NOMO-1 (cell line): ENCODE measurements at regions not wholly inside any gene's neighbourhood (a gene's known extent, or its start where the extent isn't known, plus 50 kb on each side); places are given as distances from the start of the nearest gene placed in this dataset.

ENCODE experiments used
- DNase-seq, 2 experiments: peaks; one replicate each; lab custom pipeline; 2025; ENCODE audit not compliant: unreplicated experiment in 2 of 2; lab: John Stamatoyannopoulos, UW

DNA sequence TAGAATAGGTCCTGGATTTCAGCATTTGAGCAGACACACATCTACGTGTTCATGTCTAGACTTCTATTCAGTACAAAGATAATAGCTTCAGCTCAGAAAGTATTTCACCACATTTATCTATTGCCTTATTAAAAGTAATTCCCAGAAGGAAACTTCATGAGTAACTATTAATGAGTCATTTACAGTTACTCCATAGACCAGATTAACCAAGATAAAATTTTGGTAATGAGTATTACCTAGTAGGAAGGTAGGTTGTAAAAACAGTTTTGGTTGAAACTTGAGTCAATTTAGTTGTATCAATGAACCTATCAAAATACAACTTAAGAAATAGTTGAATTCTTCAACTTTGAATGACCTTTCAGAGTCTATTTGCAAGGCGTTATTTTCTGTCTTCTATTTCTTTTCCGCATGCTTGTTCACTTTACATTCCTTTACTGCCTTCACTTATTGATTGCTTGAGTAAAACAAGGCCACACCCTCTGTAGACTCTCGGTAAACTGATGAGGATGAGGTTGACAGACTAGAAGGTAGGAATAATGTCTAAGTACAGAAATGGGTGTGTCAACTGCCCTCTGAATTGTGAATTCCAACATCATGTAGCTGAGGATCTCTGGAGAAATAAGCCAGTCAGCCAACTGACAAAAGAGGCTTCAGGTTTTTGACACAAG, 1165.6 kb upstream of the ZEB2 start:
- no peak for DNase-seq

DNA sequence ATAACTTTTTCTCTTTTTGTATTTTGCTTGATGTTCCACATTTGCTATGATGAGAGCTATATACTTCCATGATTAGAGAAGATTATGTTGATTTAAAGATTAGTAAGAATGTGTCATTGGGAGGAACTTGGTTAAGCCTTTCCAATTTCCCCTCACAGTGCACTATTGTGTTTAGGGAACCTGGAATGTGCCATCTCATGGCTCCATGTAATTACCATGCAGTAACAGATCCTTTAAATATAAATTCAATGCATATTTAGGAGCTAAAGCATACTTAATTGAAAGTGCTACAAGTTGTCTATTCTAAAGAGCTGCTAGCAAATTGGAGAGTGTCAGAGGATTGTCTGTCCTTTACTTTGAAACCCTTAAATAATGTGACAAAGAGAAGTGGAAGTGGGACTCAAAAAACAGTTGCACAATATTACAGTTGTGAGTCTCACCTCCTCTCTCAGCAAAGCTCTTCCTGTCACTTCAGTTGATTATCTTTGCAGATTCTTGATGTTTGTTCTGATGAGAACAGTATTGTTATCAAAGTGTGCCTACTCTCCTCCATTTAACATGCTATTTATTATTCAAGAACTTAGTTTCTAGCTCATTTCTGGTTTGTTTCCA, 1162.7 kb upstream of the ZEB2 start:
- peak in 1 of 2 experiments; percentile 77 for DNase-seq

GRCh38 chr2:145680276-145680675, 1160.4 kb upstream of the ZEB2 start:
- DNase-seq = no peak

DNA sequence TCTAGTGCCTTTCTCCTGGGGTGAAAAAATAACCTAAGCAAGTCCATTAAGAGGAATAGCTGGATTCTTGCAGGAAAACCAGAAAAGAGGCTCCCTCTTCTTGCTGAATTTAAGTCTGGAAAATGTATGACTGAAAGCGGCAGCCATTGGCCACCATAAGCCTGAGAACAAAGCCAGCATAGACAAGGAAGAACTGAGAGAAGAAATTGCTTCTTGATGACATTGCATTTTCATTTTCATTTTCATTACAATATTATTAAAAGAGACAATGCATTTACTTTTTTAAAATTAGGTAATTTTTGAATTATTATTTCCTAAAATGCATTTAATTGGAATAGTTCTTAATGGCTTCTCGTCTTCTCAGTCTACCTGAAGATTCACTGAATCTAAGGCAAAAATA, 1157.5 kb upstream of the ZEB2 start:
- DNase-seq = no peak

DNA sequence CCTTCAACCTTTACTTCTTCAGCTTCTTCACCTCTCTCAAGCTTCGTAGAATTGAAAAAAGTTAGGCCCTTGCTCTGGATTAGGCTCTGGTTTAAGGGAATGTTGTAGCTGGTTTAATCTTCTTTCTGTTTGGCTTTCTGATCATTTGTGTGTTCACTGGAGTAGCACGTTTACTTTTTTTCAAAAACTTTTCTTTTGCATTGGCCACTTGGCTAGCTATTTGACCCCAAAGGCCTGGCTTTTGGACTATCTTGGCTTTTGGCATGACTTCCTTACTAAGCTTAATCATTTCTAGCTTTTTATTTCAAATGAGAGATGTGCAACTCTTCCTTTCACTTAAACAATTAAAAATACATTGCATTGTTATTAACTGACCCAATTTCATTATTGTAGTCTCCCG, 1154.8 kb upstream of the ZEB2 start:
- no peak for DNase-seq

DNA sequence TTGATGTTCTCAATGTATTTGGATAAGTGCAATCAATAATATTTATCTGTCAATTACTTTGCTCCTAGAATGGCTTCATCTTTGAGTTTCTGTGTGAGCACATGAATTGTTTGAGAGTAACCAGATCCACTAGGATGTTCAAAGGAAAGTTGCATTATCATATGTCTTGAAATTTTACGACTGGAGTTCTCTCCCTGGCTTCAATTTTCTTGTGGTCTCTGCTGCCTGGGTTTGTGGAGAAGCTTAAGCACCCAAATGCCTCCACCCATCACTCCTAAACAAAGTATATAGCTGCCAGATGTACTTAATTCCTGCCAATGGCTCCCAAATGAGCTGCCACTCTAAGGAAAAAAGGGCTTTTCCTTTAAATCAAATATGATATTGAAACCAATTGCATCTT, 1149.4 kb upstream of the ZEB2 start:
- DNase-seq = no peak

DNA sequence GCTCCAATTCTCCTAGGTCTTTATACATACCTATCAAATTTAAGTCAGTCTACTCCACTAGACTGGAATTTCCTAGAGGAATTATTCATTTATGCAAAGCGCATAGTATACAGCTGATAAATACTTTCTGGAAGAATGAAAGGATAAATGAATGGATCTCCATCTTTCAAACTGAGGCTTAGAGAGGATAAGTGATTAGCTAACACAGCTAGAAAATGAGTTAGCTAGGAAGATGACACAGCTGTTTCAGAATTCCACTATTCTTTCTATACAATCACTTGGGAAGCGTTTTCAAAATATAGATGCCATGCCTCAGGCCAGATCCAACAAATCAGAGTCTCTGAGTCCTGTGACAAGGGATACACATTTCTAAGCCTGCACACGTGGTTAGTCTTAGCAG, 1146.6 kb upstream of the ZEB2 start:
- no peak for DNase-seq

DNA sequence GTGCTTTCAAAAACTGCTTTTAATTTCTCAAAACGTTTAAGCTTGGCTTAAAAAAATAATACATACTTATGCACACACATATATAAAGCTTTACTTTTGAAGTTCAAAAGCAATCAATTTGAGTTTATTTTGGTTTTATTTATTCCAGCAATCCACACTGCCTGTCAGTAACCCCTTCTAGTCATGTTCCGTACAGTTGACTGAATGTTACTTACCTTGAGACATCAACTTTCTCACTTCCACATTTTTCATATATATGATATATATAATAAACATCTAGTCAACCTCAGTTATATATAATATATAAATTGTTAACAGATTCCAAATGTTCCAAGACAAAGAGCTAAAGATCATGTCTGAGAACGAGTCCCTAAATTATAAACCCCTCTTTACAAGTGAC, 1137.3 kb upstream of the ZEB2 start:
- DNase-seq = no peak

DNA sequence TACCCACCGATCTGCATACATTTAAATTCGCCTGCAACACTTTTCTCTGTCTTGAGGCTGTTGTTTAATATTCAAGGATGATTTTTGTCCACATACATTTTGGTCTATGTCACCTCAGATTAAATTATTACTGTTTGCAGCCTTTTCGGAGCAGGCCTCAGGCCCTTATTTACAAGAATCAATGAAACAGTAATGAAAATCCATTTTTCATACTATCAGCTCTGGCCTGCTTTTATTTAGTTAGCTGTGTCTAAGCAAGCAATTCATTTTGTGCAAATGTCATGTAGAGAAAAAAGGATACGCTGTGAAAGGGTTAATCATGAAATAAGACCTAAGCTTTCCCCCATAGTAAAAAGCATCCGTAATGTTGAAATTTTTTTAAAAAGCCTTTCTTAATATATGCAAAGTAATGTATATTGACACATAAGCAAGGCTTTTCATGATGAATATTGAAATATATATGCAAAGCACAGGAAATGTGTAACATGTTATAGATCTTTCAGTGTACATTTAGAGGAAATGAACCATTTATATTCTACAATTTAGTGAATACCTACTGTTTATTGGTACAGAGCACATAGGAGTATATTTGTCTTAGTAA, 1135.3 kb upstream of the ZEB2 start:
- DNase-seq = no peak

- no peak for DNase-seq
Observed at GRCh38 chr2:145654746-145655145, 1134.8 kb upstream of the ZEB2 start.

- no peak for DNase-seq
Observed at GRCh38 chr2:145654156-145654555, 1134.2 kb upstream of the ZEB2 start.

GRCh38 chr2:145653553-145653952, 1133.6 kb upstream of the ZEB2 start:
- DNase-seq = no peak

- DNase-seq = peak; percentile 48 to 63
Observed at GRCh38 chr2:145652571-145653545, 1132.9 kb upstream of the ZEB2 start.

DNA sequence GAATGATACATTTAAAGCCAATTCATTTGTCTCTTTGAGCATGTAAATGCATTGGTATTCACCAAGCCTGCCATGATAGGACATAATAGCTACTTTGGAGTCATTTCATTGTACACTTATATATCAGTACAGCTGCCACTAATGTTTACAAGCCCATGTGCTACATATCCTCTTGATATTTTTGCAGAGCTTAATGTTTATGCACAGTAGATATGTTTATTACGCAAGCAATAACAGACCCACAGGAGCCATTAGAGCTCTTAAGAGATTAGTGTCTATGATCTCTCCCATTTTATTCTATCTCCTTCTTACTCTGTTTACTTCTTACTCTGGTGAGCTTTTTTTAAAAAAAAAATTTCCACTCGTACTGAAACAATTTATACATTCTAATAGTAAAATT, 1132.1 kb upstream of the ZEB2 start:
- no peak for DNase-seq

GRCh38 chr2:145650226-145650625, 1130.3 kb upstream of the ZEB2 start:
- DNase-seq = no peak

DNA sequence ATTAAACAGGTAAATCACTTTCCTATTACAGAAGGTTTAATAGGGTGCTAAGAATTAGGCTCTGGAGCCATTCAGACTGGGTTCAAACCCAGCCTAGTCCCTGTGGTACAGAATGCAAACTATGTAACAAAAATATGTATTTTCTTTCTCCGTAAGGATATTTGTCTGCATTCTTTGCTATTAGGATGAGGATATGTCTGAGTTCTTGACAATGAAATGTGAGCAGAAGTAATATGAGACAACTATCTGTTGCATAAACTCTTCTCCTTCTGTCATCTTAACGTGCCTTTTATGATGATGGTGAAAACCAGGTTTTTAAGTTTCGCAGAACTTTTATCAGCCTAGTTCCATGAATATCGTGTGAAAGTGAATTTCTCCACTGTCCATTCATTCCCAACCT, 1129.1 kb upstream of the ZEB2 start:
- DNase-seq = no peak

DNA sequence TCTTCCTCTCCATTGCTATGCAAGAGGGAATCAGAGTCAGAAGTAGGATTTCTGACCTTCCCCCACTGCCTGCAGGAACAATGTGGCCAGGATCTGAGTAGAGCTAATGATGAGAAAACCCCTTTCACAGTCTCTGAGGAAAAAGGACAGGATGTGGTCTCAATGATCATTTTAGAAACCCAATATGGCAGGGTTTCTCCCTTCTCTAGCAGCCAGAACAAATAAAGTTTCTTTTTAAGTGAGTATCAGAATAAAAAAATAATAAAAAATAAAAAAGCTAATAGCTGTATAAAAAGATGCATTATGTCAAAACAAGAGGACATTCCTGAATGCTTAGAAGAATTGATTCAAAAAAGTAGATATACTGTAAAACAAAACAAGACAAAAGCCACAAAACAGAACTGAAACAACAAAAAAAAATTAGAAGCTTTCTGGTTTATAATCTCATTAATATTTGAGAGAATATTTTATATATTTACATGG, 1124.9 kb upstream of the ZEB2 start:
- DNase-seq = no peak

GRCh38 chr2:145638675-145639074, 1118.8 kb upstream of the ZEB2 start:
- peak in 1 of 2 experiments; percentile 10 for DNase-seq

- no peak for DNase-seq
Observed at GRCh38 chr2:145635706-145636427, 1115.9 kb upstream of the ZEB2 start.

GRCh38 chr2:145631561-145631960, 1111.6 kb upstream of the ZEB2 start:
- DNase-seq = no peak
